Activated B cell treated with CpG ODN at 0.5 μM for 24 hours (primary cell): ENCODE measurements at regions not wholly inside any gene's neighbourhood (a gene's known extent, or its start where the extent isn't known, plus 50 kb on each side); places are given as distances from the start of the nearest gene placed in this dataset.
"Not testable (repeated sequence)": the region's sequence is repeated elsewhere in the genome, so short reads cannot be mapped to it uniquely, and the experiment has no call there.

Experiments
- ATAC-seq: fragments of 200-7000 bp; cut with Tn5 transposase; one replicate; pipeline ENCODE4 v1.10.0; 2021; ENCODE audit warnings: low read depth, mild to moderate bottlenecking, moderate library complexity
- CTCF ChIA-PET: fragments of 350-600 bp; sonication (Branson Sonifier 250); formaldehyde crosslinking; loops from one replicate; lab custom pipeline; 2021; ENCODE audit warnings: antibody characterized with exemption; lab: Charles Lee
- POLR2A ChIA-PET: fragments of 350-600 bp; sonication (Branson Sonifier 250); formaldehyde crosslinking; loops from one replicate; lab custom pipeline; 2021; ENCODE audit warnings: antibody characterized with exemption; lab: Charles Lee
- DNase-seq: peaks from one replicate; pipeline ENCODE4 v3.0.0; 2022
- H3K27ac Mint-ChIP-seq: one replicate; pipeline ENCODE4 v1.8.0; 2020; ENCODE audit warnings: mixed read lengths
- H3K27me3 Mint-ChIP-seq: one replicate; pipeline ENCODE4 v1.8.0; 2021; ENCODE audit warnings: mixed read lengths
- H3K36me3 Mint-ChIP-seq: one replicate; pipeline ENCODE4 v1.8.0; 2021; ENCODE audit warnings: low read depth, mixed read lengths
- H3K4me1 Mint-ChIP-seq: one replicate; pipeline ENCODE4 v1.8.0; 2021; ENCODE audit warnings: mixed read lengths
- H3K4me3 Mint-ChIP-seq: one replicate; pipeline ENCODE4 v1.8.0; 2020; ENCODE audit warnings: mild to moderate bottlenecking, mixed read lengths
- H3K9me3 Mint-ChIP-seq: one replicate; pipeline ENCODE4 v1.8.0; 2020; ENCODE audit warnings: mixed read lengths
- intact Hi-C: fragments of 100-400 bp; cut with micrococcal nuclease; formaldehyde crosslinking; loops from one replicate; pipeline ENCODE4 v1.15.1; 2024
- TF ChIP-seq, protein P1 (sequence below): fragments of 200-600 bp; IDR thresholded peaks from one replicate; pipeline ENCODE4 v1.8.0; 2022; ENCODE audit warnings: antibody characterized with exemption, mild to moderate bottlenecking

DNA sequence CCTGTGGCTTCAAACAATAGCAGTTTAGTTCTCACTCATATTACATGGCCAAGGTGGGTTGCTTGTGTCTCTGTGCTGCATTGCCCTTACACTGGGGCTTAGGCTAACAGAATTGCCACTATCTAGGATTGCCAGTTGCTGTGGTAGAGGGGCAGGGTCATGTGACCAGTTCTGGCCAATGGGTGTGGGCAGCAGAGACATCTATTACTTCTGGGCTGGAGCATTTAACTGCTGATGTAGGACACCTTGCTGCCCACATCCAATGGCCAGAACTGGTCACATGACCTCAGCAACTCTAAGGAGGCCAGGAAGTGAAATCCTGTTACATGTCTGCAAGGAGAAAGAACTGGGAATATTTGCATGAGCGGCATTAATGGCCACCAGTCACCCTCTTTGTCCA is 199.3 kb downstream of the C9orf152 start:
- no peak overlapping the region for H3K4me3 Mint-ChIP-seq
- no peaks in the 10 kb centered on the region for H3K27me3 Mint-ChIP-seq
- TF ChIP-seq, protein P1, sequence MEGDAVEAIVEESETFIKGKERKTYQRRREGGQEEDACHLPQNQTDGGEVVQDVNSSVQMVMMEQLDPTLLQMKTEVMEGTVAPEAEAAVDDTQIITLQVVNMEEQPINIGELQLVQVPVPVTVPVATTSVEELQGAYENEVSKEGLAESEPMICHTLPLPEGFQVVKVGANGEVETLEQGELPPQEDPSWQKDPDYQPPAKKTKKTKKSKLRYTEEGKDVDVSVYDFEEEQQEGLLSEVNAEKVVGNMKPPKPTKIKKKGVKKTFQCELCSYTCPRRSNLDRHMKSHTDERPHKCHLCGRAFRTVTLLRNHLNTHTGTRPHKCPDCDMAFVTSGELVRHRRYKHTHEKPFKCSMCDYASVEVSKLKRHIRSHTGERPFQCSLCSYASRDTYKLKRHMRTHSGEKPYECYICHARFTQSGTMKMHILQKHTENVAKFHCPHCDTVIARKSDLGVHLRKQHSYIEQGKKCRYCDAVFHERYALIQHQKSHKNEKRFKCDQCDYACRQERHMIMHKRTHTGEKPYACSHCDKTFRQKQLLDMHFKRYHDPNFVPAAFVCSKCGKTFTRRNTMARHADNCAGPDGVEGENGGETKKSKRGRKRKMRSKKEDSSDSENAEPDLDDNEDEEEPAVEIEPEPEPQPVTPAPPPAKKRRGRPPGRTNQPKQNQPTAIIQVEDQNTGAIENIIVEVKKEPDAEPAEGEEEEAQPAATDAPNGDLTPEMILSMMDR: no peak
- DNase-seq (no peak), ATAC-seq (no peak)
- CTCF ChIA-PET: no interaction called here
- H3K4me1 Mint-ChIP-seq: peaks cover 42% of the 10 kb centered on the region
- POLR2A ChIA-PET: no interaction called here
- no peak overlapping the region for H3K27ac Mint-ChIP-seq
- intact Hi-C loops: loop anchor here (5.0 kb wide), 1 partner anchor 36 kb away; no protein-coding TSS in a partner anchor
- H3K36me3 Mint-ChIP-seq: peaks cover 1% of the 10 kb centered on the region
- peaks cover 3% of the 10 kb centered on the region for H3K9me3 Mint-ChIP-seq

DNA sequence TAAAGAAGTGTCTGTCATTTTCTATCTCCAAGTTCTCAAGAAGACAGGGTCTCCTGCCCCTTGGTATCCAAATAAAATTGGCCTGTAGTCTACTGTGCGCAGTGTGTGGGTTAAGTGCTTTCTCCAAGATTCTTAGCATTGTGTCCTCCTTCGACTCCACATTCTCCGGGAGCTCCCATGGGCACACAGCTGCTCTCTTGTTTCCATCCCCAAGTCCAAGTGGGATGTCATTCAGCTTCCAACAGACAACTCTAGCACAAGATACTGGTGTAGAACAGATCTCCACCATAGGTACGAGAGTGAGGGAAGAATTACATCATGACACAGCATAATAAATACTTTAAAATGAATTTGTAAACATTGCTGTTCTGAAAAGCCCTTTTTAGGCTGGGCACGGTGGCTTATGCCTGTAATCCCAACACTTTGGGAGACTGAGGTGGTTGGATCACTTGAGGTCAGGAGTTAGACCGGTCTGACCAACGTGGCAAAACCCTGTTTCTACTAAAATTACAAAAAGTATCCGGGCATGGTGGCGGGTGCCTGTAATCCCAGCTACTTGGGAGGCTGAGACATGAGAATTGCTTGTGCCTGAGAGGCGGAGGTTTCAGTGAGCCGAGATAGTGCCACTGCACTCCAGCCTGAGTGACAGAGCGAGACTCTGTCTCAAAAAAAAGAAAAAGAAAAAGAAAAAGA is 196.2 kb downstream of the C9orf152 start:
- Mint-ChIP-seq H3K27ac (no peak overlapping the region), H3K4me1 (peaks cover 25% of the 10 kb centered on the region), H3K27me3 (no peaks in the 10 kb centered on the region), H3K36me3 (no peaks in the 10 kb centered on the region), H3K9me3 (no peaks in the 10 kb centered on the region), H3K4me3 (no peak overlapping the region)
- no peak for ATAC-seq
- intact Hi-C loops: no loop called here
- TF ChIP-seq, protein P1: no peak
- ChIA-PET POLR2A (no interaction called here), CTCF (no interaction called here)
- DNase-seq: no peak

DNA sequence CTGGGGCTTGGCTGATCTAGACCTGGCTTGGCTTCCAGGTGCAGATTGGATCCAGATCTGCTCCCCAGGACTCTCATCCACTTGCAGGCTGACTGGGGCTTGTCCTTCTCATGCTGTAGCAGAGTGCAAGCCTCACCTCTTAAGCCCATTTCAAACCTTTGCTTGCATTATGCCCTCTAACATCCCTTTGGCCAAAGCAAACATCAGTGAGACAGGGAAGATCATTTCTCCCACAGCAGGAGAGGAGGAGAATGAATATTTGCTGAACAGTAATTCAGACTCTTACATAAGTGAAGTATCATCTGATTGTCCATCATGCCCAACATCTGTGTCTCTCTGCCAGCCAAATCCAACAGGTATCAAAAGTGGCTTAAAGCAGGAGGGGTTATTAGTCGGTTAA is 194.9 kb downstream of the C9orf152 start:
- H3K4me3 Mint-ChIP-seq: no peak overlapping the region
- no peak for DNase-seq
- no peaks in the 10 kb centered on the region for H3K27me3 Mint-ChIP-seq
- H3K36me3 Mint-ChIP-seq: no peaks in the 10 kb centered on the region
- POLR2A ChIA-PET: no interaction called here
- no peak overlapping the region for H3K27ac Mint-ChIP-seq
- no peaks in the 10 kb centered on the region for H3K9me3 Mint-ChIP-seq
- intact Hi-C loops: no loop called here
- no peak for ATAC-seq
- TF ChIP-seq, protein P1: no peak
- peaks cover 12% of the 10 kb centered on the region for H3K4me1 Mint-ChIP-seq
- CTCF ChIA-PET: no interaction called here

DNA sequence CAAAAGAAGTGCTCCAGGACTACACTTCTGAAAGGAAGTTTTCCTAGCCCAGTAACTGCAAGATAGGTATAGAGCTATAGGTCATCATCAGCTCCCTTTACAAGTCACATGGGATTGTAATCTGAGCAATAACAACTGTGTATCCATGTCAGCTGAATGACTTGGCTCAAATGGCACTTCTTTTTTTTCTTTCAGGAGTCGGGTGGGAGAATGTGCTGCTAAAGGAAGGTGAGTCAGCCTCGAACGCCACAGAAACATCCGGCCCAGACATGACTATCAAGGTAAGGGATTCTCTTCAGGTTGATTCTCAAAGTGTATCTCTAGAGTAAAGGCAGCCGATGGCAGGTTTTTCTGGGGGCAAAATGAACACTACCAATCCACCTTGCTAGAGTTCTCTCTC is 192.2 kb downstream of the C9orf152 start:
- no peak for ATAC-seq
- Mint-ChIP-seq H3K4me3 (no peak overlapping the region), H3K27me3 (no peaks in the 10 kb centered on the region), H3K9me3 (no peaks in the 10 kb centered on the region), H3K36me3 (no peaks in the 10 kb centered on the region), H3K27ac (no peak overlapping the region), H3K4me1 (peaks cover 5% of the 10 kb centered on the region)
- no peak for DNase-seq
- intact Hi-C loops: no loop called here
- POLR2A ChIA-PET: no interaction called here
- CTCF ChIA-PET: interaction anchor here (1.8 kb wide), 1 partner anchor 108 kb away, joined by 4 read pairs; no protein-coding TSS in a partner anchor
- TF ChIP-seq, protein P1: no peak

DNA sequence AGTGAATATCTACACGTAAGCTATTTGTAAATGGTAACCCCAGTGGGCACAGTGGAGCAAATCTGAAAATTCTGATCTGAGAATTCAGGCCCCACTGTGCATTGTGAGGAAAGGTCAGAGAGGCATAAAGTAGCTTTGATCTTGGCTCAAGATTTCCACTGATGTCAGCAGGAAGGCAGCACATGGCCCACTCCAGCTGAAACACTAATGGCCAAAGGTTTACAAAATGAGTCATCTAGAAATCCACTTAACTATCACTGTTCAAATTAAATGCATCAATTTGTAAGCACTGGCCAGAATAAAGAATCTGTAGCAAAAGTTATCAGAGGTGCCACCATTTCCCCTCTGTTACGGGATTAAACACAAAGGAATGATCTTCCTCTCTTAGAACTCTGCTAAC is 191.6 kb downstream of the C9orf152 start:
- DNase-seq (no peak), ATAC-seq (no peak)
- TF ChIP-seq, protein P1: no peak
- Mint-ChIP-seq H3K27ac (no peak overlapping the region), H3K9me3 (no peaks in the 10 kb centered on the region), H3K4me3 (no peak overlapping the region), H3K4me1 (peaks cover 9% of the 10 kb centered on the region), H3K27me3 (no peaks in the 10 kb centered on the region), H3K36me3 (no peaks in the 10 kb centered on the region)
- CTCF ChIA-PET: interaction anchor here (1.8 kb wide), 1 partner anchor 109 kb away, joined by 4 read pairs; no protein-coding TSS in a partner anchor
- intact Hi-C loops: no loop called here
- POLR2A ChIA-PET: no interaction called here

DNA sequence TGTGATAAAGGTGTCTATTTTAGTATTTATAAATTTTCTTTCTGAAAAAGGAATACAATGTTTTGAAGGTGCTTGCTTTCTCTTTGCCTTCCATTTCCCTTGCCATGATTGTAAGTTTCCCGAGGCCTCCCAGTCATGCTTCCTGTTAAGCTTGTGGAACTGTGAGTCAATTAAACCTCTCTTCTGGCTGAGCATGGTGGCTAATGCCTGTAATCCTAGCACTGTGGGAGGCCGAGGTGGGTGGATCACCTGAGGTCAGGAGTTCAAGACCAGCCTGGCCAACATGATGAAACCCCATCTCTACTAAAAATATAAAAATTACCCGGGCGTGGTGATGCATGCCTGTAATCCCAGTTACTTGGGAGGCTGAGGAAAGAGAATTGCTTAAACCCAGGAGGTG is 187.7 kb downstream of the C9orf152 start:
- H3K36me3 Mint-ChIP-seq, H3K27me3 Mint-ChIP-seq, H3K9me3 Mint-ChIP-seq, ATAC-seq, DNase-seq, H3K4me3 Mint-ChIP-seq, CTCF ChIA-PET, H3K27ac Mint-ChIP-seq, intact Hi-C loops: not testable (repeated sequence)
- H3K4me1 Mint-ChIP-seq: peaks cover 20% of the 10 kb centered on the region
- POLR2A ChIA-PET: interaction anchor here (0.6 to 1.0 kb wide), 2 partner anchors 27 to 53 kb away, joined by 3 to 6 read pairs; no protein-coding TSS in a partner anchor
